Endothelial cell of umbilical vein (primary cell): ENCODE measurements at regions not wholly inside any gene's neighbourhood (a gene's known extent, or its start where the extent isn't known, plus 50 kb on each side); places are given as distances from the start of the nearest gene placed in this dataset.

Experiments
- MYC ChIP-seq: IDR thresholded peaks from one replicate; pipeline ENCODE4 v1.6.1; 2011; ENCODE audit warnings: mild to moderate bottlenecking, low read depth, low read length
- POLR2A ChIP-seq: IDR thresholded peaks from 2 replicates; pipeline ENCODE4 v1.6.1; 2012; ENCODE audit warnings: low read depth, mild to moderate bottlenecking, control low read depth, low read length
- POLR2AphosphoS5 ChIP-seq: IDR thresholded peaks from 2 replicates; pipeline ENCODE4 v1.6.1; 2012; ENCODE audit warnings: low read depth, mild to moderate bottlenecking, control low read depth, low read length, moderate library complexity; ENCODE audit not compliant: insufficient read depth
- TF ChIP-seq, protein P1 (sequence below), 2 donors: IDR thresholded peaks; 1 replicate in 1 of 2; 2 replicates in 1 of 2; pipeline ENCODE4 v1.5.1; 2011; ENCODE audit warnings: low read length in 2 of 2, mild to moderate bottlenecking in 2 of 2, moderate library complexity in 2 of 2, control low read depth in 1 of 2, inconsistent platforms in 1 of 2, low read depth in 1 of 2; ENCODE audit not compliant: insufficient read depth in 1 of 2; ENCODE audit errors: extremely low read depth in 1 of 2
- TF ChIP-seq, protein P2 (sequence below): IDR thresholded peaks from 2 replicates; pipeline ENCODE4 v1.6.1; 2011; ENCODE audit not compliant: insufficient read depth, insufficient read length

- TF ChIP-seq, protein P1, sequence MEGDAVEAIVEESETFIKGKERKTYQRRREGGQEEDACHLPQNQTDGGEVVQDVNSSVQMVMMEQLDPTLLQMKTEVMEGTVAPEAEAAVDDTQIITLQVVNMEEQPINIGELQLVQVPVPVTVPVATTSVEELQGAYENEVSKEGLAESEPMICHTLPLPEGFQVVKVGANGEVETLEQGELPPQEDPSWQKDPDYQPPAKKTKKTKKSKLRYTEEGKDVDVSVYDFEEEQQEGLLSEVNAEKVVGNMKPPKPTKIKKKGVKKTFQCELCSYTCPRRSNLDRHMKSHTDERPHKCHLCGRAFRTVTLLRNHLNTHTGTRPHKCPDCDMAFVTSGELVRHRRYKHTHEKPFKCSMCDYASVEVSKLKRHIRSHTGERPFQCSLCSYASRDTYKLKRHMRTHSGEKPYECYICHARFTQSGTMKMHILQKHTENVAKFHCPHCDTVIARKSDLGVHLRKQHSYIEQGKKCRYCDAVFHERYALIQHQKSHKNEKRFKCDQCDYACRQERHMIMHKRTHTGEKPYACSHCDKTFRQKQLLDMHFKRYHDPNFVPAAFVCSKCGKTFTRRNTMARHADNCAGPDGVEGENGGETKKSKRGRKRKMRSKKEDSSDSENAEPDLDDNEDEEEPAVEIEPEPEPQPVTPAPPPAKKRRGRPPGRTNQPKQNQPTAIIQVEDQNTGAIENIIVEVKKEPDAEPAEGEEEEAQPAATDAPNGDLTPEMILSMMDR (IDR thresholded peaks at IDR 0.05; ENCODE audit: extremely low read depth in 1 of 2, insufficient read depth in 1 of 2, low read depth in 1 of 2, low read length in 2 of 2), result no peak
- TF ChIP-seq POLR2AphosphoS5, result no peak
- no peak for TF ChIP-seq MYC
- TF ChIP-seq POLR2A, result no peak
- TF ChIP-seq, protein P2, sequence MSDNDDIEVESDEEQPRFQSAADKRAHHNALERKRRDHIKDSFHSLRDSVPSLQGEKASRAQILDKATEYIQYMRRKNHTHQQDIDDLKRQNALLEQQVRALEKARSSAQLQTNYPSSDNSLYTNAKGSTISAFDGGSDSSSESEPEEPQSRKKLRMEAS, result no peak
Measured at GRCh38 chr2:167310442-167310841, 422.2 kb downstream of the XIRP2 start.
